Stimulated activated CD8-positive, alpha-beta memory T cell treated with anti-CD3 and anti-CD28 coated beads, Interleukin-7, amount 100 ng/mL, for 4 hours (primary cell): ENCODE measurements at regions not wholly inside any gene's neighbourhood (a gene's known extent, or its start where the extent isn't known, plus 50 kb on each side); places are given as distances from the start of the nearest gene placed in this dataset.
"Not testable (repeated sequence)": the region's sequence is repeated elsewhere in the genome, so short reads cannot be mapped to it uniquely, and the experiment has no call there.

Source experiments
- DNase-seq, 2 donors: peaks; one replicate each; pipeline ENCODE4 v3.0.0-alpha.2; 2020; ENCODE audit warnings: low read depth in 2 of 2

DNA sequence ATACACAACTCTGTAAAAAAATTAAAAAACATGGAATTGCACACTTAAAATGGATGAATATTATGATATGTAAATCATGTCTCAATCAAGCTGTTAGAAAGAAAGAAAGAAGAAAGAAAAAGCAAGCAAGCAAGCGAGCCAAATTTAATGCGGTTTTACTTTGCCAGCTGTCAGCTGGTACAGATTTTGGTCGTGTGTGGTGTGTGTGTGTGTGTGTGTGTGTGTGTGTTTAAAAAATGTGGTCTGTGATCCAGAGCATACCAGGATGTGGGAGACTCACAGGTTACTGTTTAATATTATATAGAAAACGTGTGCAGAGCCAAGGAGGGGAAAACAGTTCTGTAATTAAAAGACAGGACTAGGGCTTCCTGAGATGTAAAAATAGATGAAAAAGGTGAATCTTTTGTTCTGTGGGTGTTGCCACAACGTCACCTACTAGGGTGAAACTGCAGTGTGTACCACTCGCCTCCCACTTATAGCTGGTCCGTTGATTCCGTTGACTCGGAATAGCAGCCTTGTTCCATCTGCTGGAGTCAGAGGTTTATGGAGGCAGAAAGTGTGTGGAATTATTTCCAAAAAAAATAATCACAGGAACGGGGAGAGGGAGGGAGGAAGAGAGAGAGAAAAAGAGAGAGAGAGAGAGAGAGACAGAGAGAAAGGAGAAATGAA, 197.7 kb downstream of the BCAS1 start:
- no peak for DNase-seq

DNA sequence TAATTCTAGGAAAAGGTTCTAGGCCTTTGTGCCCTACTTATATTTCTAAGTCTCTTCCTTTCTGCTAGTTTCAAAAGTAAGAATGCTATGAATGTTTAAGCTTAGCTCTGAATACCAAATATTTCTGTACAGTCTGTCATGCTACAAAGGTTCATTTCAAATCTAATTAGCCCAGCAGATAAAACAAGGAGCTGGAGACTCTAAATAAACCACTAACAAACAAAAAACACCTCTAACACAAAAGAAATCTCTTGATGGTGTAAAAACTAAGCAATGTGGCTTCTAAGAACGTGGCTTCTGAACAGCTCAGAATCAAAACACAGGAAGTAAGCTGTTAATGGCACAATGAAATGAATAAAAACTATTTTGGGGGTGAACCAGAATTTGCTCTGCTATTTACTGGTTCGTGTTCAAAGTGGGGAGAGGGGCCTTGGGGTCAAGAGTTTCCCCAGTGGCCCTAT, 198.3 kb downstream of the BCAS1 start:
- DNase-seq: no peak

DNA sequence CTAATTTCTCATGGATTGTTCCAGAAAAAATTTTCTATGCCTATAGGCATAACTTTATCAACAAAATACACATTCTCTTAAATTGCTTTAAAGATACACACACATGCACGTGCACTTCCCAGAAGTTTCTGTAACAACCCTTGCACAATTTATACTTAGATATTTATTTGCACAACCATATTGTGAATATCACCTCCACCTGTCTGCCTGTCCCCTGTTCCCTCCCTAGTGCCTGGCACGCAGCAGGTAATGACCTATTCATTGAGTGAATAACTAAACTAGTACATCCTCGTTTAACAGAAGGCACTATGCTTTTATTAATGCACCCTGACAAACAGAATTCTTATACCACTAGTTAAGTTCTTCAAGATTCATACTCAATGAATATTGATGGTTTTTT, 198.9 kb downstream of the BCAS1 start:
- no peak for DNase-seq

DNA sequence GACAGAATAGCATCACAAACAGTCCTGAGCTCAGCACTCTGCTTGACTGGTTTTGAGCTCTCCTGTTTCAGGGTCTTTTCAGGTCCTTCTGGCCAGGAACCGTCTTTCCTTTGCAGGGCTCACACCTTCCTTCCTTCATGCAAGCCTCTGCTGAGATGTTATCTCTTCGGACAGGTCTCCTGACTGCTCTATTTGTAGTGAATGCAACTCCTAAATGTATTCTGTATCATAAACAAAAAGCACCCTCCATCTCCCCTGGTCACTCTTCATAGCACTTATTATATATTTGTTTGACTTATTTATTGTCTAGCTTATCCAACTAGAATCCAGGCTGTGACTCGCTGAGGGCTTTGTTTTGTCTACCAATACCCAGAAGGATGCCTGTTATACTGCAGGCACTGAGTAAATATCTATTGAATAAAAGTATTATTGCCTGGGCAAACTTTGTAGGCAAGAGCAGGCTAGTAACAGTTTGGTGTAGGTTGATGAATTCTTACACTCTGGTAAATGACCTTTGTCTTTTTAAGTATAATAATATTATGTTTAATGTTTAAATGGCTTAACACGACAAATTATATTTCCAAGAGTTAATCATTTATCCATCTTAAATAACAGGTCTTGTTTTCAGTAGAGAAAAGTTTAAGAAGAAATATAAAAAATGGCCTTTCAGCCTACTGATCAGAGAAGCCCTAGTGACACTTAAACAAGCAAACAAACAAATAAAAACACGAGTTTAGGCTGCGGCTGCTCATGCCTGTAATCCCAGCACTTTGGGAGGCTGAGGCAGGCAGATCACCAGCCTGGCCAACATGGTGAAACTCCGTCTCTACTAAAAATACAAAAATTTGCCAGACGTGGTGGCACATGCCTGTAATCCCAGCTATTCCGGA, 199.7 kb downstream of the BCAS1 start:
- DNase-seq: no peak

DNA sequence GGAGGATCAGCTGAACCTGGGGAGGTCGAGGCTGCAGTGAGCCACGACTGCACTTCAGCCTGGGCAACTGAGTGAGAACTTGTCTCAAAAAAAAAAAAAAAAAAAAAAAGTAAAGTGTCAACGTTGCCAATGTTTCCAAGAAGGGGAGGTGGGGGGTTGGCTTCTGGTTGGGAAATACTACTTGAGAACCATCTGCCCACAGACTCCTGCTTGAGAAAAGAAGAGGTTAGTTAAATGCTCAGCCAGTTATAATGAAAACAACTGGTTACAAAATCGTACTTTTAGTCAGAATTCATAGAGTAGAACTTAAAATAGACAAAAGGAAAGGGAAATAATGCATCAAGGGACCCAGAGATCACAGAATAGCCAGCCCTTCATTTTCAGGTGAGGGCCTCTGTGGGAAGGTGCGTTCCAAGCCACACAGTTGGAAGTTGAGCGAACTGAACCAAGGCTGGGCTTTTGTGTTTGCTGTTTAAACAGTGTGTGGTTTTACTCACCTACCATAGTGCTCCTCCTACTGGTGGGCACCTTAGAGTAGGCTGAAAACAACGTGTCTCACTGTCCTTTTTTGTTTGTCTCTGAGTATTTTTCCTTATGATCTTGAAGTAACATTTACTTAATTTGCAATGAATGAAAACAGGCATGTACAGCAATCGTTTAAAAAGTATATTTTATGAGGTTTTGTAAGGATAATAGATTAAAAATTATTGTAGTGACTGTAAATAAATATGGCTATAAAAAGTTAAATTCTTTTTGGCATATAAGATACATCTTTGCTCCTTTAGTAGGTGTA, 200.7 kb downstream of the BCAS1 start:
- peak; percentile 44 to 64 for DNase-seq

DNA sequence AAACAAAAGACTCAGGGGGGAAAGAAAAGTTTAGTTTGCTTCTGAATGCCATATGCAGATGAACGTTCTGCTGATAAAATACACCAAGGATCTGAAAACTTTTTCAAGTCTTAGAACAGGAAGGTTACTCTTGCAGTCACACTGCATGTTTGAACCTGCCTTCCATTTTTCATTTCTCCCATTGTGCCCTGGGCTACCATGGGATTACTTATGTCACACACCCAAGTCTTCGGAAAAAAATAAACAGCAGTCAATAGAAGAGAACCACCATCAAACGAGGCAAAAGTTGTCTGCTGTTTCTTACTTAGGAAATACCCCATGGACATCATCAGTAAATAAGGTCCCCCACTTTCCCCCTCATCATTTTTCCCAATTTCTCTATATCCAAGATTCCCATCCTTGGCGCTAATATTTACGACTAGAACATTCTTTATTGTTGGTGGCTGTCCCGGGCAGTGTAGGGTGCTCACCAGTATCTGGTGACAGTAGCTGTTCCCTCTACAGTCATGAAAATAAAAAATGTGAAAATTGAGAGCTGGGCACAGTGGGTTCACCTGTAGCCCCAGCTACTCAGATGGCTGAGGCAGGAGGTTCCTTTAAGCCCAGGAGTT, 202.5 kb downstream of the BCAS1 start:
- no peak for DNase-seq

DNA sequence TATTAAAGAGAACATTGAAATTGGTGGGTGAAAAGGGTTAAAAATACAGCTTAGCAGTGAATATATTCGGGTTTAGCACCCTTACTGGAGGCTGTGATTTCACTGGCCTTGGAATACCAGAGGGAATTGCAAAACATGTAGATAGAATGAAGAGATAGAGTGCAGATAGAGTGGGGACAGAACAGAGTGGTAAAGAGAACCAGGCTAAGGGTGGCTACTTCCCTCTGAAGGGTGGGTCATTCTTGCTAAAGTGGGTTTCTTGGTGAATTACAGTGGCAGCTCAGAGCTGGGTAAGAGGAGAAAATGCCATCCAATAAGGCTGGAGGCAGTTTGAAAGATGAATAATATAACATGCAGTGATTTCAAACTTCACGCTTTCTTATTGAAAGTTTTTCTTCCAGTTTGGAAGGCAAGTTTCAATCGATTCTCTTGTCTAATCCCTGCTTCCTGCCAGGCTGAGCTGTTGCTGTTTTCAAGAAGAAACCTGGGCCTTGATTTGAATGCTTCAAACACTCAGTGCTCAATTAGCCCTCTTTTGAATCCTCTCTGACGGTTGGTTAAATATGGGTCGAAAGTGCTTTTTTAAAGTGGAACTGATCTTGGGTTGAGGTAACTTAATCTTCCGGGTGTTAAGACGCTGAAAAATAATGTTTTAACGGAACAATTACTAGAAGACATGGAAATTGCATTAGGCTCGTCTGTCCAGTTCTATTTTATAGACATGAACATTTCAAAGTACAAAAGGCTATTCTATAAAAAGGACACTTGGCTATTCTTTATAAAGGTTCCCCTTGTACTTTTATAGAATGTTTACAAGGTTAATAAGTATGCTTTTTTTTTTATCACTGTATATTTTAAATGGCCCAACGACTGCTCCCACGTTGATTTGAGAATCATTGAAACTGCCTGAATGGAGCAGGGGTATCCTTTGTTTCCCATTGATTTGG, 203.3 kb downstream of the BCAS1 start:
- DNase-seq: no peak

DNA sequence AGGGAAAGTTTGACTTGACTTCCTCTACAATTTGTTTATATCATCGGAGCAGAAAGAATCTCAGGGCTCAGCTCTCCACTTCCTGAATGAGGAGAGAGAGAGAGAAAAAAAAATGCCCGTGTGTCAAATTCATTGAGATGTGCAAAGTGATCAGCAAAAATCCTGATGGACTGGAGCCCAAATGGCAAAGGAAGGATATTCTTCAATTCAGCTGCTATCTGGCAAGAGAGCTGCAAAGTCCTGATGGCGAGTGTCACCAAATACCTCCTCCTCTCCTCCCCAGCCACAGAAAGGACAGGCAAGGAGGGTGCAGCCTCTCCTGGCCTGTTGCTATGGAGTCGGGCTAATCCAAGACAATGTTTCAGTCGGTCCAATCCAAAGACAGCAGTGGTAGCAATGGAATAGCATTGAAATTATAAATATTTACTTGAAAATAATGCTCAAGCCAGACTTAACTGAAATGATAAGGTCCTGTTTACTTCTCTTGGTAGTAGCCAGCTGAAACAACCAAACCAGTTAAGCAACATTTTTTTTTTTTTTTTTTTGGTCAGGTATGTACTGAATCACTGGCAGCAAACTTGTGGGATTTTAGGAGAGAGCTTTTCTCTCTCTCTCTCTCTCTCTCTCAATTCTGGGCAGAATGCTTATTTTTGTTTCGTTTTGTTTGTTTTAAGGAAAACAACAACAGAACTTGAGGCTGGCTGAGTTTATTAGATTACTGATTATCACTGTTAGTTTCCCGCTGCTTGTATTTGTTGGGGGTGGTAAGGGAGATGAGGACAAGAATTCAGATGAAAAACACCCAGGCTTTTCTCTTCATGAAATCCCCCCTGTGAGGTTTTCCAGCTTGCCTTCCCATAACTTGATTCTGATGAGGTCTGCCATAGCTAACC, 204.2 kb downstream of the BCAS1 start:
- DNase-seq: no peak

DNA sequence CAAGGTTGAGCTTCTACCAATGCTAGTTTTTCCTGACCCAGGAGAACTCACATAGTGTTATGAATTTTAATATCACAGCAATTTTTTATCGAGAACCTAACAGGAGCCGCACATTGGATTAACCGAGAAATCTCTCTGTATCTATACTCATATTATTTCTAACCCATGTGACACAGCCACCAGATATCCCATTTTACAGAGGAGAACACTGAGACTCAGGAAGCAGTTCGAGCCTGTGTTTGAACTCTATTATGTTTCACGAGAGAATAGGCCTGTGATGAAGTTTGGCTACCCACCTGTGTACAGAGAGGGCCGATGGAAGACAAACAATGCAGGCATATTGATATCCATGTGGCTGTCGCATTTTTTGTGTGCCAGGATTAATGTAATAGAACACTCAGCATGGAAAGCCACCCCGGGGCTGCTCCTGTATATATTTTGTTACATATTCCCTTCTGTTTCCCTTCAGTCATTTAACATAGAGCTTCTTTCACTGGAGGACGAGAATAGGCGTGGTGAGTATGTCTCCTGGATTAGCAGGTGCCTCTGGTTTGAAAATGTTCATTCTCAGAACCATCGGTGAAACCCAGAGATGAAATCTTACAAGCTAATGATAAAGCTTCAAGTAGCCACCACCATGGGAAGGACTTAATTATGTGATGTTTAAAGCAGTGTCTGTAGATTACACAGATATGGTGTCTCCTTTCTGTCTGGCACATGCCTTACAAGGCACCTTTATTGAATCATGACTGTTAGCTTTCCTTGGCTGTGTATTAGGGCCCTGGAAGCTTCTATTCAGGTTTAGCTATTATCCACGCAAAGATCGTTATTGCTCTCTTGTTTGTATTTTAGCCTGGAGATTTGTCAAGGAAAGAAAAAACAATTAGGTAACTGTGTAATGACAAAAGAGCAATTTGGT, 205.4 kb downstream of the BCAS1 start:
- DNase-seq: not testable (repeated sequence)

DNA sequence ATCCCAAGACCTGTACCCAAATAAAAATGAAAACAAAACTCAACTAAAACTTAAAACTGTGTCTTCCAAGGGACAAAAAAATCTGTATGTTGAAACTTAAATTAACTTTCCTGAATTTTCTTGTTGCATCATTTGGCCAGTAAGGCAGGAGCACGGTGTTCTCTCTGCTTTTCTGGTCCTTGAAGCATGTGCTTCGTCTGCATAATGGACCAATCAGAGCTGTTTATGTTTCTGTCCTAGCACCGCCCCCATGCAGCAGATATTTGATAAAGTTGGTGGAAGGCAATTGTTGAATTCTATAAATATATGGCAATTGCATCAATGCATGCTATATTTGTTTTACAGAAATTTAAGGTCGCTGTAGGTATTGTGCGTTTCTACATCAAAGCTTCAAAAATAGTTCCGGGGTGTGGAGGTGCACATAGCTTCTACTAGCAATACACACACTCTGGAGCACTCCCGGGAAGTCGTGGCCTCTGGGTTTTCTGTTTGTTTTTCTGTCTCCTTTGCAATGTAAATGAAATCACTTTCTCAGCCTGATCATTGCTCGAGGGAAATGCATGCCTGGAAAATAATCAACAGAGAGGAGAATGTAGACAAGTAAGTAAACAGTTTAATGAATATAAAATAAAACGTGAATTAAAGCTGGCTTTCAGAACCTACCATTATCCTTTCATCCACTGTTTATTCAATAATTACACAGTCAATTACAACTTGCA, 206.3 kb downstream of the BCAS1 start:
- DNase-seq: not testable (repeated sequence)

DNA sequence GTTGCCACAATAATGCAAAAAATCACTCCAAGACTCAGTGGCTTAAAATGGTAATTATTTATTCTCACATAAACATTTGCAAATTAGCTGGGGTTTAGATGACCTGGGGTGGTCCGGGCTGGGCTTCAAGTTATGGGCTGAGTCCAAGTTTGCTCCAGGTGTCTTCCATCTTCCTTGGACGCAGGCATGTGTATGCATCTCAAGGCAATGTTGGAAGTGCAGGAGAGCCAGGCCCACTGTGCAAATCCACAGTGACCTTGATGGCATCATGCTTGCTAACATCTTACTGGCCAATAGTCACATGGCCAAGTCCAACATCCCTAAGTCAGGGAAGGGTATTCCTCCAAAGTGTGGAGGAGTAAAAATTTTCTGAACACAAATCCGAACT, 206.9 kb downstream of the BCAS1 start:
- not testable (repeated sequence) for DNase-seq

DNA sequence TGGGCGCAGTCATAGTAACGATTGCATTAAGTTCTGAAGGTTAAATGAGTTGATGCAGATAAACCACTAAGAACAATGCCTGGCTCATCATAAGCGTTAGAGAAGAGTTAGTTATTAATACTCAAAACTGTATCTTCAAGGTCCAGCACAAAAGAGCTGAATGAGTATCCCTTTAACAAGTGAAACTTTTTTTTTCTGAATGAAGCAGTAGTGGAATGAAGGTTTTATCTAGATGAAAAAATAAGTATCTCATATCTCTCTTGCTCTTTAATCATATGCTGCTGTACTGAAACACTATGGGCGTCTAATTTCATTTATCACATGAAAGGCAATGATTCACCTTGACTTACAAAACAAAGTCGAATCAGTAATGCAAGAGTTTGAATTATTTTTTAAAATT, 207.4 kb downstream of the BCAS1 start:
- DNase-seq: not testable (repeated sequence)

DNA sequence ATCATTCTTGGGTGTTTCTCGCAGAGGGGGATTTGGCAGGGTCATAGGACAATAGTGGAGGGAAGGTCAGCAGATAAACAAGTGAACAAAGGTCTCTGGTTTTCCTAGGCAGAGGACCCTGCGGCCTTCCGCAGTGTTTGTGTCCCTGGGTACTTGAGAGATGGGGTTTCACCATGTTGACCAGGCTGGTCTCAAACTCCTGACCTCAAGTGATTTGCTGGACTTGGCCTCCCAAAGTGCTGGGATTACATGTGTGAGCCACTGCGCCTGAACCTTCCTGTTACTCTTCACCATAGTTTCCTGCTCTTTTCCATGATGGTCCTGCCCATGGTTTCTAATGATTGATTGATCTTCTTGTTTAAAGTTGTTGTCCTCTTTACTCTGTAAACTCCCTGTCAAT, 207.9 kb downstream of the BCAS1 start:
- DNase-seq: not testable (repeated sequence)

DNA sequence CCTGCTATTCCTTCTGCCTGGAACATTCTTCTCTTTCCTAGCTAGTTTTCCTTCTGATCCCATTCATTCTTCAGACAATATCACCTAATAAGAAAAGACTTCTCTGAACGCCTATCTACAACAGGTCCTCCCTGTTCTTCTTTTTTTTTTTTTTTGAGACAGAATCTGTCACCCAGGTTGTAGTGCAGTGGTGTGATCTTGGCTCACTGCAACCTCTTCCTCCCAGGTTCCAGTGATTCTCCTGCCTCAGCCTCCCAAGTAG, 208.3 kb downstream of the BCAS1 start:
- DNase-seq: not testable (repeated sequence)

DNA sequence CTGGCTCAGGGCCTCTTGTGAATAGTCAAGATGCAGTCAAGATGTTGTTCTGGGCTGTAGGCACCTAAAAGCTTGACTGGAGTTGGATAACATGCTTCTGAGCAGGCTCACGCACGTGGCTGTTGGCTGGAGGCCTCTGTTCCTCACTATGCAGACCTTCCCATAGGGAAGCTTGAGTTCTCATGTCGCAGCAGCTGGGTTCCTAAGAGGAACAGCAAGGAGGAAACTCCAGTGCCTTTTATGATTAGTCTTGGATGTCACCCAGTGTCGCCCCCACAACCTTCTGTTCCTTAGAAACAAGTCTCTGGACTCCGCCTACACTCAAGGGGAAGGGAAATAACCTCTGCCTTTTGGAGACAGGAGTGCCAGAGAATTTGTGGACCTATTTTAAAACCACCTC, 210.7 kb downstream of the BCAS1 start:
- no peak for DNase-seq

DNA sequence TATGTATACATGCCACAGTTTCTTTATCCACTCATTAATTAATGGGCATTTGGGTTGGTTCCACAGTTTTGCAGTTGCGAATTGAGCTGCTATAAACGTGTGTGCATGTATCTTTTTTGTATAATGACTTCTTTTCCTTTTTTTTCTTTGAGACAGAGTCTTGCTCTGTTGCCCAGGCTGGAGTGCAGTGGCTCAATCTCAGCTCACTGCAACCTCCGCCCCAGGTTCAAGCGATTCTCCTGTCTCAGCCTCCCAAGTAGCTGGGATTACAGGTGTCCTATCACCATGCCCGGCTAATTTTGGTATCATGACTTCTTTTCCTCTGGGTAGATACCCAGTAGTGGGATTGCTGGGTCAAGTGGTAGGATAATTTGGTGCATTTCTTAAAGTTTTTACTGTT, 211.4 kb downstream of the BCAS1 start:
- not testable (repeated sequence) for DNase-seq

DNA sequence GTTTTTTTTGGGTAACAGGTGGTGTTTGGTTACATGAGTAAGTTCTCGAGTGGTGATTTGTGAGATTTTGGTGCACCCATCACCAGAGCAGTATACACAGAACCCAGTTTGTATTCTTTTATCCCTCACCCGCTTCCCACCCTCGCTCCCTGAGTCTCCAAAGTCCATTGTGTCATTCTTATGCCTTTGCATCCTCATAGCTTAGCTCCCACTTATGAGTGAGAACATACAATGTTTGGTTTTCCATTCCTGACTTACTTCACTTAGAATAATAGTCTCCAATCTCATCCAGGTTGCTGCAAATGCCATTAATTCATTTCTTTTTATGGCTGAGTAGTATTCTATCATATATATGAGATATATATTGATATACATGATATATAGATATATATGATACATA, 211.9 kb downstream of the BCAS1 start:
- DNase-seq: not testable (repeated sequence)

DNA sequence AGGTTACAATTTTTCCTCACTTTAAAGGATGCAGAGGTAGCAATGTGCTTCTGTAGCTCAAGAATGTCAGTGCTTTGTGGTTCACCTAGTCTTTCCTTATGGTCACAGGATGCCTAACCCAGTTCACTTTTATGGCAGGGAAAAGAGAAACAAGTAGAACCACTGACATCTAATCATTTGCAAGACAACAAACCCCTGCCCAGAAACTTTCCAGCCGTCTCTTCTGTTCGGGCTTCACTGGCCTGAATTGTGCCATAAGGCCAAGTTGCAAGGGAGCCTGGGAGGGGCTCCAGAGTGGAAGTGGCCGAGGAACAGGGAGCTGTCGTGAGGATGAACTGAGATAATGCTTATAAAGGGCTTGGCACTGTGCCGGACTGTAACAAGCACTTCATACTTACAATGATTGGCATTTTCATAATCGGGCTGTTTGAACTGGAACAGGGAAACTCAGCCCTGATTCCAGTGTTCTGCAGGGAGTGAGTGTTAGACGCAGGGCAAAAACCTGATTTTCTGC, 212.6 kb downstream of the BCAS1 start:
- no peak for DNase-seq
